Caco-2 (cell line): ENCODE measurements at regions not wholly inside any gene's neighbourhood (a gene's known extent, or its start where the extent isn't known, plus 50 kb on each side); places are given as distances from the start of the nearest gene placed in this dataset.
A peak's percentile ranks its signal among the peaks of the same experiment; 100 is the strongest.

ENCODE experiments used
- BruUV-seq: library from RNA; stranded (reverse); fragments of 400-500 nt; replicated peaks from 2 replicates; lab custom pipeline; 2021; lab: Mats Ljungman, UMichigan
- CTCF ChIA-PET: fragments of 300-600 bp; sonication (Branson Sonifier 250); formaldehyde crosslinking; loops from one replicate; lab custom pipeline; 2022; ENCODE audit warnings: antibody characterized with exemption; lab: Charles Lee
- POLR2A ChIA-PET: fragments of 300-600 bp; sonication (Branson Sonifier 250); formaldehyde crosslinking; loops from one replicate; lab custom pipeline; 2022; ENCODE audit warnings: antibody characterized with exemption; lab: Charles Lee
- DNase-seq, 2 experiments: peaks; one replicate each; pipeline versions ENCODE4 v3.0.0 to v3.0.0-alpha.2; 2020 to 2022
- H3K27me3 ChIP-seq: replicated peaks from 2 replicates; pipeline ENCODE4 v1.6.0; 2011; ENCODE audit warnings: low read length; ENCODE audit not compliant: control insufficient read depth, insufficient read depth
- H3K36me3 ChIP-seq: 2 replicates; pipeline ENCODE4 v1.5.1; 2011; ENCODE audit warnings: low read length; ENCODE audit not compliant: control insufficient read depth, insufficient read depth
- H3K4me1 ChIP-seq: fragments of 250-450 bp; sonication (Bioruptor Pico); 2 replicates; pipeline ENCODE4 v1.5.1; 2020; ENCODE audit warnings: mild to moderate bottlenecking
- H3K4me3 ChIP-seq: 2 replicates; pipeline ENCODE4 v1.5.1; 2011; ENCODE audit warnings: low read depth, mild to moderate bottlenecking, control low read depth, low read length
- H3K9me3 ChIP-seq: fragments of 250-450 bp; sonication (Bioruptor Pico); 2 replicates; pipeline ENCODE4 v1.5.1; 2020; ENCODE audit warnings: mild to moderate bottlenecking, moderate library complexity
- H3K27ac Mint-ChIP-seq: one replicate; pipeline ENCODE4 v1.8.0; 2022; ENCODE audit warnings: mixed read lengths; ENCODE audit not compliant: unreplicated experiment
- H3K27me3 Mint-ChIP-seq: one replicate; pipeline ENCODE4 v1.8.0; 2022; ENCODE audit warnings: mixed read lengths; ENCODE audit not compliant: insufficient read depth, unreplicated experiment
- H3K36me3 Mint-ChIP-seq: one replicate; pipeline ENCODE4 v1.8.0; 2022; ENCODE audit warnings: mild to moderate bottlenecking, mixed read lengths; ENCODE audit not compliant: insufficient read depth, unreplicated experiment
- H3K4me1 Mint-ChIP-seq: one replicate; pipeline ENCODE4 v1.8.0; 2022; ENCODE audit warnings: low read depth, mixed read lengths; ENCODE audit not compliant: unreplicated experiment
- H3K4me3 Mint-ChIP-seq: one replicate; pipeline ENCODE4 v1.8.0; 2022; ENCODE audit warnings: mild to moderate bottlenecking, moderate library complexity, mixed read lengths; ENCODE audit not compliant: unreplicated experiment
- H3K9me3 Mint-ChIP-seq: one replicate; pipeline ENCODE4 v1.8.0; 2022; ENCODE audit warnings: mixed read lengths; ENCODE audit not compliant: unreplicated experiment
- CTCF ChIP-seq, 2 experiments: fragments of 200-600 bp in 1 of 2; IDR thresholded peaks; 1 replicate in 1 of 2; 2 replicates in 1 of 2; pipeline versions ENCODE4 v1.5.1 to v1.8.0; 2011 to 2022; ENCODE audit warnings: antibody characterized with exemption in 1 of 2, control low read depth in 1 of 2, inconsistent platforms in 1 of 2, low read depth in 1 of 2, low read length in 1 of 2, mild to moderate bottlenecking in 1 of 2, moderate library complexity in 1 of 2; ENCODE audit not compliant: insufficient read depth in 1 of 2, severe bottlenecking in 1 of 2, unreplicated experiment in 1 of 2
- intact Hi-C: fragments of 100-400 bp; cut with micrococcal nuclease; formaldehyde crosslinking; loops from one replicate; pipeline ENCODE4 v1.10.0; 2022; ENCODE audit not compliant: unreplicated experiment

GRCh38 chr22:49606562-49607290 lies 220.9 kb downstream of the BRD1 start:
- BruUV-seq: no TSS peak
- POLR2A ChIA-PET: interaction anchor here (0.6 kb wide), 1 partner anchor 109 kb away, joined by 7 read pairs; no protein-coding TSS in a partner anchor
- TF ChIP-seq CTCF (IDR thresholded peaks at IDR 0.05; ENCODE audit: insufficient read depth in 1 of 2, low read depth in 1 of 2, low read length in 1 of 2, severe bottlenecking in 1 of 2, unreplicated experiment in 1 of 2): no peak
- peak in 1 of 2 experiments; percentile 10 for DNase-seq
- Mint-ChIP-seq H3K36me3 (no peaks in the 10 kb centered on the region), H3K27ac (no peak overlapping the region), H3K4me3 (no peak overlapping the region), H3K9me3 (peaks cover 17% of the 10 kb centered on the region), H3K4me1 (no peaks in the 10 kb centered on the region), H3K27me3 (no peaks in the 10 kb centered on the region)
- CTCF ChIA-PET: no interaction called here
- intact Hi-C loops: no loop called here
- Histone ChIP-seq H3K4me1 (no peaks in the 10 kb centered on the region), H3K9me3 (peaks cover 12% of the 10 kb centered on the region), H3K36me3 (no peaks in the 10 kb centered on the region), H3K4me3 (no peak overlapping the region), H3K27me3 (no peaks in the 10 kb centered on the region)

- no peaks in the 10 kb centered on the region for H3K27me3 Mint-ChIP-seq
- no peak for TF ChIP-seq CTCF (IDR thresholded peaks at IDR 0.05; ENCODE audit: insufficient read depth in 1 of 2, low read depth in 1 of 2, low read length in 1 of 2, severe bottlenecking in 1 of 2, unreplicated experiment in 1 of 2)
- Histone ChIP-seq H3K4me3 (no peak overlapping the region), H3K9me3 (peaks cover 12% of the 10 kb centered on the region), H3K27me3 (no peaks in the 10 kb centered on the region), H3K36me3 (no peaks in the 10 kb centered on the region), H3K4me1 (no peaks in the 10 kb centered on the region)
- H3K4me1 Mint-ChIP-seq: no peaks in the 10 kb centered on the region
- no peaks in the 10 kb centered on the region for H3K36me3 Mint-ChIP-seq
- no peak overlapping the region for H3K27ac Mint-ChIP-seq
- POLR2A ChIA-PET: no interaction called here
- CTCF ChIA-PET: no interaction called here
- BruUV-seq: no TSS peak
- H3K9me3 Mint-ChIP-seq: peaks cover 17% of the 10 kb centered on the region
- intact Hi-C loops: no loop called here
- H3K4me3 Mint-ChIP-seq: no peak overlapping the region
- no peak for DNase-seq
These were observed 222.9 kb downstream of the BRD1 start for GRCh38 chr22:49604732-49605302.

GRCh38 chr22:49603016-49603415 lies 224.7 kb downstream of the BRD1 start:
- no peaks in the 10 kb centered on the region for H3K27me3 Mint-ChIP-seq
- no peaks in the 10 kb centered on the region for H3K4me1 Mint-ChIP-seq
- Histone ChIP-seq H3K4me1 (no peaks in the 10 kb centered on the region), H3K9me3 (peaks cover 12% of the 10 kb centered on the region), H3K36me3 (no peaks in the 10 kb centered on the region), H3K27me3 (no peaks in the 10 kb centered on the region), H3K4me3 (no peak overlapping the region)
- peak in 1 of 2 experiments; percentile 12 for DNase-seq
- no peaks in the 10 kb centered on the region for H3K36me3 Mint-ChIP-seq
- POLR2A ChIA-PET: no interaction called here
- BruUV-seq: no TSS peak
- peaks cover 17% of the 10 kb centered on the region for H3K9me3 Mint-ChIP-seq
- no peak for TF ChIP-seq CTCF (IDR thresholded peaks at IDR 0.05; ENCODE audit: insufficient read depth in 1 of 2, low read depth in 1 of 2, low read length in 1 of 2, severe bottlenecking in 1 of 2, unreplicated experiment in 1 of 2)
- H3K27ac Mint-ChIP-seq: no peak overlapping the region
- intact Hi-C loops: no loop called here
- H3K4me3 Mint-ChIP-seq: no peak overlapping the region
- CTCF ChIA-PET: no interaction called here
